B cell (primary cell): ENCODE measurements at regions not wholly inside any gene's neighbourhood (a gene's known extent, or its start where the extent isn't known, plus 50 kb on each side); places are given as distances from the start of the nearest gene placed in this dataset.

Experiments
- ATAC-seq: fragments of 200-7000 bp; cut with Tn5 transposase; one replicate; pipeline ENCODE4 v1.10.0; 2021; ENCODE audit warnings: low read depth, mild to moderate bottlenecking, moderate number of reproducible peaks, moderate library complexity
- CTCF ChIA-PET: fragments of 350-600 bp; sonication (Branson Sonifier 250); formaldehyde crosslinking; loops from one replicate; lab custom pipeline; 2021; ENCODE audit warnings: antibody characterized with exemption, inconsistent platforms; lab: Charles Lee
- POLR2A ChIA-PET: fragments of 350-600 bp; sonication (Branson Sonifier 250); formaldehyde crosslinking; loops from one replicate; lab custom pipeline; 2021; ENCODE audit warnings: antibody characterized with exemption; lab: Charles Lee
- DNase-seq: peaks from one replicate; pipeline ENCODE4 v3.0.0; 2013
- H2AFZ ChIP-seq: 2 replicates; pipeline ENCODE4 v1.6.1; 2012; ENCODE audit warnings: mild to moderate bottlenecking, low read depth, low read length; ENCODE audit not compliant: insufficient read depth, poor library complexity, severe bottlenecking
- H3K27ac ChIP-seq, 2 donors: 1 replicate in 1 of 2; 2 replicates in 1 of 2; pipeline ENCODE4 v1.5.1; 2012 to 2013; ENCODE audit warnings: low read length in 2 of 2, mild to moderate bottlenecking in 2 of 2, moderate library complexity in 1 of 2
- H3K27me3 ChIP-seq, 4 experiments: fragments of 200-600 bp in 1 of 4; sonication (generic) in 1 of 4; replicated peaks in 1 of 4; 1 replicate in 2 of 4; 2 replicates in 2 of 4; pipeline versions ENCODE4 v1.6.1 to v1.7.0; 2013 to 2016; ENCODE audit warnings: low read length in 3 of 4, mild to moderate bottlenecking in 2 of 4, mixed read lengths in 1 of 4, moderate library complexity in 1 of 4; ENCODE audit not compliant: insufficient read depth in 4 of 4, control insufficient read depth in 3 of 4; ENCODE audit errors: control extremely low read depth in 1 of 4
- H3K36me3 ChIP-seq, 2 experiments: replicated peaks in 1 of 2; 1 replicate in 1 of 2; 2 replicates in 1 of 2; pipeline versions ENCODE4 v1.6.1 to v1.7.1; 2013; ENCODE audit warnings: low read length in 1 of 2; ENCODE audit not compliant: insufficient read depth in 2 of 2, control insufficient read depth in 1 of 2; ENCODE audit errors: control extremely low read depth in 1 of 2, extremely low read depth in 1 of 2
- H3K4me1 ChIP-seq, 2 donors: fragments of 200-600 bp in 1 of 2; sonication (generic) in 1 of 2; 1 replicate in 1 of 2; 2 replicates in 1 of 2; pipeline versions ENCODE4 v1.5.1 to v1.6.1; 2013 to 2017; ENCODE audit warnings: low read length in 2 of 2; ENCODE audit not compliant: control insufficient read depth in 2 of 2, insufficient read depth in 2 of 2
- H3K4me2 ChIP-seq: replicated peaks from 2 replicates; pipeline ENCODE3; 2012; ENCODE audit warnings: mild to moderate bottlenecking, low read depth, low read length; ENCODE audit not compliant: poor library complexity, severe bottlenecking
- H3K4me3 ChIP-seq, 5 experiments: fragments of 200-600 bp in 1 of 5; sonication (generic) in 1 of 5; 1 replicate in 3 of 5; 2 replicates in 2 of 5; pipeline versions ENCODE4 v1.5.1 to v1.7.0; 2011 to 2016; ENCODE audit warnings: low read length in 4 of 5, mild to moderate bottlenecking in 4 of 5, low read depth in 2 of 5, control low read depth in 1 of 5, moderate library complexity in 1 of 5; ENCODE audit not compliant: insufficient read depth in 1 of 5; ENCODE audit errors: control extremely low read depth in 1 of 5, extremely low read depth in 1 of 5
- H3K79me2 ChIP-seq: fragments of 200-600 bp; sonication (generic); one replicate; pipeline ENCODE4 v1.6.0; 2016; ENCODE audit warnings: low read length; ENCODE audit not compliant: control insufficient read depth, insufficient read depth
- H3K9ac ChIP-seq: fragments of 200-600 bp; sonication (generic); 2 replicates; pipeline ENCODE4 v1.6.1; 2017; ENCODE audit warnings: mild to moderate bottlenecking, low read length, moderate library complexity
- H3K9me3 ChIP-seq, 3 donors: one replicate each; pipeline versions ENCODE4 v1.6.1 to v1.7.1; 2013; ENCODE audit warnings: low read length in 2 of 3; ENCODE audit not compliant: control insufficient read depth in 2 of 3, insufficient read depth in 1 of 3; ENCODE audit errors: control extremely low read depth in 1 of 3
- H4K20me1 ChIP-seq: 2 replicates; pipeline ENCODE4 v1.6.0; 2012; ENCODE audit warnings: mild to moderate bottlenecking, low read length; ENCODE audit not compliant: insufficient read depth, control insufficient read depth, poor library complexity, severe bottlenecking
- H3K27ac Mint-ChIP-seq: one replicate; pipeline ENCODE4 v1.8.0; 2021; ENCODE audit warnings: mixed read lengths
- H3K27me3 Mint-ChIP-seq: one replicate; pipeline ENCODE4 v1.8.0; 2021; ENCODE audit warnings: mixed read lengths
- H3K4me1 Mint-ChIP-seq: one replicate; pipeline ENCODE4 v1.8.0; 2021; ENCODE audit warnings: mixed read lengths
- H3K4me3 Mint-ChIP-seq: one replicate; pipeline ENCODE4 v1.8.0; 2021; ENCODE audit warnings: mixed read lengths
- H3K9me3 Mint-ChIP-seq: one replicate; pipeline ENCODE4 v1.8.0; 2022; ENCODE audit warnings: mixed read lengths; ENCODE audit not compliant: insufficient read depth
- CTCF ChIP-seq: fragments of 200-600 bp; IDR thresholded peaks from one replicate; pipeline ENCODE4 v1.8.0; 2022; ENCODE audit warnings: antibody characterized with exemption, mild to moderate bottlenecking
- EZH2 ChIP-seq: IDR thresholded peaks from 2 replicates; pipeline ENCODE4 v1.6.1; 2012; ENCODE audit warnings: borderline replicate concordance, low read depth, mild to moderate bottlenecking, moderate library complexity, low read length; ENCODE audit not compliant: insufficient read depth, poor library complexity, severe bottlenecking
- WGBS: methylation state at CpG from one replicate; pipeline ENCODE4 v1.1.5; 2013; ENCODE audit warnings: missing lambda C conversion rate; ENCODE audit not compliant: insufficient coverage; 5-methylcytosine and 5-hydroxymethylcytosine counted together
- intact Hi-C: fragments of 100-400 bp; cut with micrococcal nuclease; formaldehyde crosslinking; loops from one replicate; pipeline ENCODE4 v1.10.0; 2022

- Histone ChIP-seq H2AFZ (no peak overlapping the region), H3K79me2 (no peaks in the 10 kb centered on the region), H3K9ac (no peak overlapping the region), H3K36me3 (no peaks in the 10 kb centered on the region), H3K27ac (no peak overlapping the region), H3K9me3 (no peaks in the 10 kb centered on the region), H4K20me1 (no peaks in the 10 kb centered on the region), H3K4me3 (no peak overlapping the region), H3K4me1 (no peaks in the 10 kb centered on the region), H3K27me3 (no peaks in the 10 kb centered on the region), H3K4me2 (no peak overlapping the region)
- 83% methylated on average over 1 of the region's 4 CpGs for WGBS
- DNase-seq (no peak), ATAC-seq (no peak)
- CTCF ChIA-PET = interaction anchor here (8.4 kb wide), 1 partner anchor 12 kb away, joined by 50 read pairs; no protein-coding TSS in a partner anchor
- Mint-ChIP-seq H3K4me3 (no peak overlapping the region), H3K27me3 (peaks cover 12% of the 10 kb centered on the region), H3K4me1 (no peaks in the 10 kb centered on the region), H3K27ac (no peak overlapping the region), H3K9me3 (peaks cover 2% of the 10 kb centered on the region)
- intact Hi-C loops = no loop called here
- POLR2A ChIA-PET = no interaction called here
- TF ChIP-seq EZH2 = no peak
- no peak for TF ChIP-seq CTCF
Observed at GRCh38 chr13:108142702-108143436, 72.5 kb downstream of the LIG4 start.

- Mint-ChIP-seq H3K9me3 (no peaks in the 10 kb centered on the region), H3K4me1 (no peaks in the 10 kb centered on the region), H3K27ac (no peak overlapping the region), H3K27me3 (peaks cover 8% of the 10 kb centered on the region), H3K4me3 (no peak overlapping the region)
- ChIA-PET CTCF (no interaction called here), POLR2A (no interaction called here)
- H2AFZ ChIP-seq = no peak overlapping the region
- no peaks in the 10 kb centered on the region for H3K27me3 ChIP-seq
- no peak overlapping the region for H3K4me2 ChIP-seq
- intact Hi-C loops = no loop called here
- H3K79me2 ChIP-seq = no peaks in the 10 kb centered on the region
- no peaks in the 10 kb centered on the region for H3K9me3 ChIP-seq
- no peak overlapping the region for H3K27ac ChIP-seq
- H3K9ac ChIP-seq = no peak overlapping the region
- DNase-seq (no peak), ATAC-seq (no peak)
- no peak overlapping the region for H3K4me3 ChIP-seq
- no peaks in the 10 kb centered on the region for H3K36me3 ChIP-seq
- H4K20me1 ChIP-seq = no peaks in the 10 kb centered on the region
- TF ChIP-seq EZH2 (no peak), CTCF (no peak)
- H3K4me1 ChIP-seq = no peaks in the 10 kb centered on the region
- no CpG with 5 or more reads among the region's 1 CpG for WGBS
Observed at GRCh38 chr13:108137176-108137575, 78.2 kb downstream of the LIG4 start.
